ENCODE measurements at regions not wholly inside any gene's neighbourhood (a gene's known extent, or its start where the extent isn't known, plus 50 kb on each side); places are given as distances from the start of the nearest gene placed in this dataset.

- TF ChIP-seq POLR2A (IDR thresholded peaks at IDR 0.05) (no peak), CTCF (IDR thresholded peaks at IDR 0.05) (no peak)
Measured at GRCh38 chr9:90517103-90517502, 125.5 kb downstream of the DIRAS2 start.

Measured in testis (tissue), 2 donors.